Ecto neural progenitor cell (in vitro differentiated cells): ENCODE measurements at regions not wholly inside any gene's neighbourhood (a gene's known extent, or its start where the extent isn't known, plus 50 kb on each side); places are given as distances from the start of the nearest gene placed in this dataset.

Experiments
- DNase-seq: peaks from one replicate; pipeline ENCODE4 v3.0.0-alpha.2; 2018; ENCODE audit warnings: low spot score

DNA sequence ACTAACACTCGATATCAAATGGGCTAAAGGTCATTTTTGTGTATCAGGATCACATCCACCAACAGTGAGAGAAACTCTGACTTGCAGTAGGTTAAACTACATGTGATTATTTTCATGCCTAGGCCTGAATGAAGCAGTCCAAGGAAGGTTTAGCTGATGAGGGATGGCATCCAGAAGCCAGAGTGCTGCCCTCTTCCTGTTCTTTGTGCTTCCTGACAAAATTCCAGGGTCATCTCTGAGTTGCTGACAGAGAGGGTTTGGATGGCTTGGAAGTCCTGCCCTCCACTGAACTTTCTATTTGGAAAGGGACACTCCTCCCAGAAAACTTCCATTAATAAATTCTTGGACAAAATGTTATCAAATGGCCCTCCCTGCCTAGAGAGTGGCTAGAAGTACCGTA lies 728.3 kb upstream of the SLC10A2 start:
- no peak for DNase-seq

DNA sequence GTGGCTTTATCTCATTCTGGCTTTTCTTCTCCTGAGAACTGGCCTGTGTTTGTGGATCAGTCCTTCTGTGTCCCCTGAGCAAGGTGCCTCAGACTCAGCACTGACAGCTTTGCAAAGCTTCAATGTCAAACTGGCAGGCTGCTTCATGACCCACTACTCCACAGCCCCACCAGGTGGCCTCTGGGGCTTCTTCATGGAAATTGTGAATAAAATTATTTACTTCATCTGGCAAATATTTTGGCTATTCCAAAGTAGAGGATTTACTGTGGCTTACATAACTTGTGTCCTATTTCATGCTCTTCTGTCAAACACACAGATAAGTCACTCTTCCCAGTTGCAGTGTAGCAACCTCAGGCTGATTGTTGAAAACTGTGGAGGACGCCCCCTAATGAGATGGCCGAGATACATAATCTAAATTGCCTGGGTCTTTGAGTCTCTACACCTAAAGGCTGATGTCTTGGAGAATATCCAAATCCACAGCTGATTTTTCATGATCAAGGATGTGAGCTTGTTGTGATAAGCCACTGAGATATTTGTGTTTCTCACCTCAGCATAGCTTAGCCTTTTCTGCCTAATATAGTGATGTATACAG lies 721.9 kb upstream of the SLC10A2 start:
- no peak for DNase-seq

DNA sequence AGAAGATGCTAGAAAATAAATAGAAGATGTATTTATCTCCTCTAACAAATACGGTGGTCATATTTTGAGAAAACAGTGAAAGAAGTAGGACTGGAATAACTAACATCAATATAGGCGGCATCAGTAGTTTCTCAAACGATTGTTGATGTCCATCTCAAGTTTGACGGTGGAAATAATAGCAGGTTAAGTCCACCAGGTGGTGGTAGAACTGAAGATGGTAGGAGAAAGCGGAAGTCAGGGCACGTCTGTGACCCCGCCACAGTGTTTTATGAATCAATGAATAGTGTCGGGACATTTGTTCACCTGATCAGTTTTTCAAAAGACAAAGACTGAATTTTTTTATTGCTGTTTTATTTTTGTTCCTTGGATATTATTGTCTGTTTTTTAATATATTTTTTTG lies 706.4 kb upstream of the SLC10A2 start:
- no peak for DNase-seq

DNA sequence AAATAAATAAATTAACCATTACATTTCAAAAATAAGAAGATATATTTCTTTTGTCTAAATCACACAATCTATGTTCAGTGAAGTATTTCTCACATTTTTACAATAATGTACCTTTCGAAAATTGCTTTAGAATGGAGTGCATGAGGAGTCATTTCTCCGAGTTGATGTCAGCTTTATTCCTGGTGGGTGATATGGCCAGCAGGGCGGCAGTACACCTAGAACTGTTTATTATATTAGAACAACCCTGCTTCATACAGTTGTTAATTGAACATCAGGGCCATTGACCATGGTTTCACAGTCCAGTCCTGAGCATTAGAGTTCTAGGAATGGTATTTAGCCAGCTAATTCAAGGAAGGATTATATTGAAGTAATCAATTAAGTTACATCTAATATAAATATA lies 696.3 kb upstream of the SLC10A2 start:
- DNase-seq = no peak

DNA sequence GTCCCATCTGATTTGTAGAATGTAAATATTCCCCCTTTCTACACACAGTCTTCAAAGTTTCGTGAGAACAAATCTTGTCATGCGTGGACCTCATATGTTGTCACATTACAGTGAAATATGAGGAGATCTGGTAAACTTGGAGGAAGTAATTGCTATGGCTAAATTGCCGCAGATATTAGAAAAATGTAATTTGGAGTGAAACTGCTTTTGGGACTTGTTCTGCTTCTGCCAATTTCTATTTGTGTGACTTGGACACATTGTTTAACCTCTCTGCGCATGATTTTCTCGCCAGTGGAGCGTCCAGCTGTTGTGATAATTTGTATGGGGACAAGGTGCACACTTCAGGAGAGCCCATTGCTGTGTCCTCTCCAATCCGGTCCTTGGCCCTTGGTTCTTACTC lies 693.1 kb upstream of the SLC10A2 start:
- DNase-seq = no peak

DNA sequence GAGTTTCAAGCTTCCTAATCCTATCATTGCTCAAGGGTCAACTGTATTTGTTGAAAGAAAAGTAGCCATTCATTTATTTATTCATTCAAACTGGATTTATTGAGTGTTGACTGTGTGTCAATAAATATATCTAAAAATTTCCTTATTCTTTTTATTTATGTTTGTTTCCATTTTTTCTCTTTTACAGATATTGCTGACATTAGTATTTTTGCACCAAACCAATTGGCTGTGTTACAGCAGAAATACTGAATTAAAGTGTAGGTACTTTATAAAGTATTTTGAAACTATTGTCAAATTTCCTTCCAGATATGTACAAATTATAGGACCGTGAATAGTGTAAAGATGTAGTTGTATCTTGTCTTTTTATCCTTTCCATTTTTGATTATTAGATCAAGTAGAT lies 692.0 kb upstream of the SLC10A2 start:
- DNase-seq = no peak

DNA sequence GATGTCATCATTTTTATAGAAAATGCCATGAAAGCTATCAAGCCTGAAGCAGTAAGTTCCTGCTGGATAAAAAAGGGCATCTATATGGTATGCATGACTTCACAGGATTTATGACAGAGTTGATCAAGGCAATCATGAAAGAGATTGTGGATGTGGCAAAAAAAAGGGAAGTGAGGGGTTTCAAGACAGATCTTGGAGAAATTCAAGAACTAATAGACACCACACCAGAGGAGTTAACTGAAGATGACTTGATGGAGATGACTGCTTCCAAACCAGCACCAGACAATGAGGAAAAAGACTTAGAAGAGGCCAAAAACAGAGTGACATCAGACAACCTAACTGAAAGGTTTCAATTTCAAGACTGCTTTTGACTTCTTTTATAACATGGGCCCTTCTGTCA lies 691.1 kb upstream of the SLC10A2 start:
- no peak for DNase-seq

DNA sequence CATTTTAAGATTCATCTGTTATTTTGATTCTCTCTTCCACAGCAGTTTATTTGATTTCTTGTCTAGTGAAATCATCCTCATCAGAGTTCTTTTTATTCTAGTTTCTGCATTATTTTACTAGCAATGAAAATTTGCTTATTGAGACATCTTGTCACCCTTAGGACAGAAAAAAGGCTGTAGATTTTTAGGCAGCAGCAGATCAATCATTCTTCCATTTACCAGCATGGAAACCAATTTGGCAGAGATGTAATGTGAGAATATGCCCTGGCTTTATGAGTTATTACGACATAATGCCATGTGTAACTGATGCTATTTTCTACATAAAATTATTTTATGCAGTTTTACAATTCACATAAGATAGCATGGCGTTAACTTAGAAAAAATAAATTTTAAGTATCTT lies 688.6 kb upstream of the SLC10A2 start:
- no peak for DNase-seq

DNA sequence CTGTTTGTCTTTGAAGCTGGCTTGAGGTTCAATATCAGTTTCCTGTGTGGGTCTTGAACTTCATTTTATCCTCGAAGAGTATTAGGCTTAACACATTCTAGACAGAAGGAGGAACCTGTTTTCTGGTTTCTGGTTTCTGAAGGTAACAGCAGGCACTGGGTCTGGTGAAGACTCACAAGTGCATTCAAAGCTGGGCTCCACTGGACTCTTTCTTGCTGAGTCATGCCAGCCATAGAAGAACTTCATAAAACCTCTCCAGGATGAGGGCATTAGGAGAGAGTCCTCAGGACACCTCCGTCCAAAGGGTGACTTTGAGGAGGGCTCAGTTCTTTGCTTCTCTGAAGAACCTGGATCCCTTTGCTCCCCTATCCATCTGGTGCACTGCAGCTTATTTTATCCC lies 668.6 kb upstream of the SLC10A2 start:
- DNase-seq = no peak

DNA sequence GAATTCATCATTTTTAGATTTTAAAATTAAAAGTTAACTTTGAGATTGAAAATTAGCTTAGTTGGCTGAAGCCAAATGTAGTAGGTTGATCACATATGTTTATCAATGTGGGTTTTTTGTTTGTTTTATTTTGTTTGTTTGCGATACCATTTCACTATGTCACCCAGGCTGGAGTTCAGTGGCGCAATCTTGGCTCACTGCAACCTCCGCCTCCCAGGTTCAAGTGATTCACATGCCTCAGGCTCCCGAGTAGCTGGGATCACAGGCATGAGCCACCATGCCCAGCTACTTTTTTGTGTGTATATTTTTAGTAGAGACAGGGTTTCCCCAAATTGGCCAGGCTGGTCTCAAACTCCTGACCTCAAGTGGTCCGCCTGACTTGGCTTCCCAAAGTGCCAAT lies 665.7 kb upstream of the SLC10A2 start:
- DNase-seq = no peak

DNA sequence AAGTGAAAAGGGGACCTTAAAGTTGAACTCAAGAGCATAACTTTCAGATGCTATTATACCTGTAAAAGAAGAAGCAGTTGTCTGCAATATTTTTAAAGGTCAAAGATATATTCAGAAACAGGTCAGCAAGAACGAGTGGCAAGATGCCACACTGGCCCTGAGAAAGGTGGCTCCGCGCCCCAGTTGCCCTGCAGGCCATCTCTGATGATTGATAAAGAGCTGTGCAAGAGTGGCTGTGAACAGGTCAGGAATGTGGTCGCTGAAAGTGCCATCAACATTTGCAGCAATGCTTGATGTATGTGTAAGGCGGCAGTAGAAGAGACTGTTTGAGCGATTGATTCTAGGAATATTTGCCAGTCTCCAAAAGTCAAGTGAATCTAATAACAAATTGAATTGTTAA lies 664.2 kb upstream of the SLC10A2 start:
- DNase-seq = no peak

DNA sequence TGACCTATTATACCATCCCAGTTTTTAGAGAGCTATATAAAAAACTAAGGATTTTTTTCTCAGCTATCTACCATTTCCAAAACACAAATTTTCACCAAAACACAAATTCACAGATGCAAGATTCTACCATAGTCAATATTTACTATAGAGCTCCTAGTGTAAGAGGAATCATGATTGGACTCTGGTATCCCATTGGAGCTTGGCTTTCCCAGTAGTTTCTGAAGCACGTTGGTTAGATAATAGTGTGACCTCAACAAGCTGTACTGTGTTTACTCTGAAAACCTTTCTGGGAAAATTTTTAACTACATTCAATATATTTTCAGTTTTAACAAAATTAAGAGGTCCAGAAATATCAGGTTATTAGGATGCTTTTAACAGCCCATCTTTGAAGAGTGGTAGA lies 660.6 kb upstream of the SLC10A2 start:
- DNase-seq = no peak

DNA sequence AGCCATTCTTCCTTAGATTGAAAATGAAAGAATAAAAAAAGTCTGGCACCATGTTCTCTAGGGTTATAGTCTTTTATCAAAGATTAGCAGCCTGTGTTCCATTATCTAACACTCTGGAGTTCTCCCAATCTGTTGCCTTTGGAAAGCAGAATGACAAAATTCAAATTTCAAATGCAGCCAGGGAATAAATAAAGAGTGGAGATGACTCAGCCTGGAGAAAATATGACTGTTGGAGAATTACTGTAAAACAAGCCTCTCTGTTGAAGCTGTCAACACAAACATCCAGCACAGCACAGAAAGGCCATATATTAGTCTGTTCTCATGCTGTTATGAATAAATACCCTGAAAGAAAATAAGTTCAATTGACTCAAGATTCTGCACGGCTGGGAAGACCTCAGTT lies 650.5 kb upstream of the SLC10A2 start:
- no peak for DNase-seq

DNA sequence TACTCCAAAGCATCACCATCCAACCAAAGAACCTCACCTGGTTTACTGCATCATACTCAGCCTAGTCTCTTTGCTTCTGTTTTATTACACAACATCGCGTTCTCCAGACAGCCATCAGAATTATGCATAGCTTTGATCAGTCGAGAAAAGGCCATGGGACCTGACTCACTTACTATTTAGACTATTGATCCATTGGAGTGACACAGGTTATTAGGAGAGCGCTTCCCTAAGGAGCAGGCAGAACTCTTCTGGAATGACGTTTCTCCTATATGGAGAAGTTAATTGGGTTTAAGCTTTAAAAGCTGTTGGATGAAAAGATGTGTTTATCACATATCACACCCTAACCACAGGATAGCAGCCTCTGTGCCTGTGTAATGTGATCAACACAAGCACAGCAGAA lies 649.1 kb upstream of the SLC10A2 start:
- no peak for DNase-seq

DNA sequence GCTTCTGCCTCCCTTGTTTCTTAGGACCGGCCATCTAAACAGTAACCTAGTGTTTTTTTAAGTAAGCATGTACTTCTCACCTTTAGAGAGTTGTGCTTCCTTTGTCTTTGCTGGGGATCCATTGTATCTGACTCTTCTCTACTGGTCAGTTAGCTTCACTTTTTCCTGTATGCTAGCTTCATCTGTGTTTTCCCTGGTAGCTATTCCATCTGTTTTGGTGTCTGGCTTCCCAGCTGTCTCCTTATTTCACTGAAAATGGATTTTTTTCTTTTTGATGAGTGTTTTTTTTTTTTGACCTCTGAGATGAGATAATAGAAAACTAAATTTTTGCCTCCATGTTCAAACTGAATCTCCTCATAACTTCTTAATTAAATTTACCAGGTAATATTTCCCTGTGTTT lies 637.0 kb upstream of the SLC10A2 start:
- DNase-seq = no peak

DNA sequence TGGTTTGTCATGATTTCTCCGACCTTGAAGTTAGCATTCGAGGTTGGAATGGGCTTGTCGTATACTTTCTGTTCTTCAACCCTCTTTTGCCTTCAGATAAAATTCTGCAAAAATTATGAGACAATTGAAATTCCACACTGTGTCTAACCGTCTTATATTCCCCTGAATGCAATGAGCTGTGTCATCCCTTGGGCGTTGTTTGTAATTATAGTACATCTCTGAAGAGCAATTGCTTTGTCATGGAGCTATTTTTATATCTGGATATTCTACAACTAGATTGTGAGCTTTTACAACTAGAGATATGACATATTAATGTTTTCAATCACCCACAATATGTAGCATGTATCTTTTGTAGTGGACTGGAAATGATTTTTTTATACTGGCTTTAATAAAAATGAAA lies 631.8 kb upstream of the SLC10A2 start:
- no peak for DNase-seq

DNA sequence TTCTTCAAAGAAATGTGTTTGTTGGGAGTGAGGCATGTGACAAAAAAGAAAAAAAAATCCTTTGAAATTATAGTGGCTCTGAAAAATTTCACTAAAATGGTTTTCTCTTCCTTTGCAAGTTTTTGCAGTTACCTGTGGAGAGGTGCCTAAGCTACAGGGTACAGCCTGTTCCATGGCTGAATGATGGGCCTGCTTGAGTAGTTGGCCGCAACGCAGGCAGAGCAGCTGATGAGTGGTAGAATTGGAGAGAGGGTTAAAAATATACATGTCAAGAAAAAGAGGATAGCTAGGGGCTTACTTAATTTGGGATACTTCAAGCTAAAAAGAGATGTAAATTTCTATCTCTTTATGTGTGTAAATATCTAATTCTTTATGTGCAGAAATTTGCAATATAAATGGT lies 629.1 kb upstream of the SLC10A2 start:
- DNase-seq = no peak

DNA sequence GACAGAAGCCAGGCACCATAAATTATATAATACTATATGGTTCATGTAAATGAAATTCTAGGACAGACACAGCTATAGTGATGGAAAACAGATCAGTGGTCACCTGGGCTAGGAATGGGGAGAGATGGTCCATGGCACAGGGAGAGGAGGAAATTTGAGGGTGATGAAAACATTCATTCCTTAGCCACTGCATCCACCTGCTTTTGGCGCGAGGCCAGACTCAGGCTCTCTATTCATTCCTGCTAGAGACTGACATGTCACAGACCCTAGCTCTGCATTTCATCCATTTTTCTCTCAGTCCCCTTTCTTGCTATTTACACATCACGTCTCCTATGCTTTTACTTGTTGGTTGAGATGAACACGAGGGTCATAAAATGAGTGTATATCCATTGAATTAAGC lies 628.3 kb upstream of the SLC10A2 start:
- no peak for DNase-seq

DNA sequence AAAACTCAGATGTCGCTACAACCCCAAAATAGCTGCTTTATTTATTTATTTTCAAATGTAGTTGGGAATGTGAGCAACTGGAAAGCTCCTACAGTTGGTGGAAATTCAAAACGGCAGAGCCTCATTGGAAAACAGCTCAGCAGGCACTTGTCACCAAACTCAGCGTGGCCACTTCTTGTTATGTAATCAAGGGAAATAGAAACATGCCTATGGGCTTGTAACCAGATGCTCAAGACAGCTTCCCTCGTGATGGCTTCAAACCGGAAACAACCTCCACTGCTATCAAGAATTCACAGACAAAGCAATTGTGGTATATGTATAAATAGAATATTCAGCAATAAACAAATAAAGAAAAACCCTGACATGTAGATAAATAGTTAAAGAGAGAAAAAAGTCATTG lies 627.8 kb upstream of the SLC10A2 start:
- DNase-seq = no peak

DNA sequence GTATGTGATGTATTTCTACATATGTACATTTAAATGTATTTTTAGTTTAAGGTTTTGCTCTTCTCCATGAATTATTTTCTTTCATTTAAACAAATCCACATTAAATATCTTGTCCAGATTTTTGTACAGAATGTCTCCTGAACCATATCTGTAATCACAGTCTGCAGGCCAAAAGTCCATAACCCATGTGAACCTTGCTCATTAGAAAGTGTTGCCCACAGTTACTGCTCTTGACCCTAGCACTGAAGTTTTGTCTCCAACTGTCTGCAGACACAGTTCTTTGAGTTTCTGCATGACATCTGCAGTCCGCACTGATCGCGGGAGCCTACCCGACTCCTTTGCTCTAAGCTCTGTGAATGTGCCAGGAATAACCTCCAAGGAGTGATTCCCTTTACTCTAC lies 626.2 kb upstream of the SLC10A2 start:
- no peak for DNase-seq

DNA sequence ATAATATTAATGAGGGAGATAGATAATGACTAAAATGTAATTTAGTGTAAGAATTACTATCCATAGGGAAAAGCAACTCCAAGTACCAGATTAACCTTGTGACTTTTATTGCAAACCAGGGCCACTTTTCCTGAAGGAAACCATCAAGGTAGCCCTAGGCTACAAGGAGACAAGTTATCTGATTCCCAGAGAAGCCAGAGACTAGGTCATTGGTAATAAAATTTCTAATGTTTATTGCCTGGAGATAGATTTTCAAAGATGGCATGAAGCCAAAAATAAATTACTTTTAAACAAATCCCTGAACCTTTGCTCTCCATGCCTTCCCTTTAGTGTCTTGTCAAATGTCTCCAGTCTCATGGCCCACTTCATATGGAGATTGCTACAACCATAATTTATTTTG lies 610.1 kb upstream of the SLC10A2 start:
- DNase-seq = no peak

DNA sequence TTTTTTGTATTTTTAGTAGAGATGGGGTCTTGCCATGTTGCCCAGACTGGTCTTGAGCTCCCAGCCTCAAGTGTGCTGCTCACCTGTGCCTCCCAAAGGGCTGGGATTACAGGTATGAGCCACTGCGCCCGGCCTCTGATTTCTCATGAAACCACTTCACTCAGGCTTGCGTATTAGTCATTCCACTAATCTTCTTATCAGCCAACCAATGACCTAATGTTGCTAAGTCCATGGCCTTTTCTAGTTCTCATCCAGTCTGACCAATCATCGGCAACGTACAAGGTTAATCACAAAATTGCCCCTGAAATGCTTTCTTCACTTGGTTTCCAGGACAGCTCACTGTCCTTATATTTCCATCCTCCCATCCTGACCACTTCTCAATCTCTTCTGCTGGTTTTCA lies 605.3 kb upstream of the SLC10A2 start:
- no peak for DNase-seq

DNA sequence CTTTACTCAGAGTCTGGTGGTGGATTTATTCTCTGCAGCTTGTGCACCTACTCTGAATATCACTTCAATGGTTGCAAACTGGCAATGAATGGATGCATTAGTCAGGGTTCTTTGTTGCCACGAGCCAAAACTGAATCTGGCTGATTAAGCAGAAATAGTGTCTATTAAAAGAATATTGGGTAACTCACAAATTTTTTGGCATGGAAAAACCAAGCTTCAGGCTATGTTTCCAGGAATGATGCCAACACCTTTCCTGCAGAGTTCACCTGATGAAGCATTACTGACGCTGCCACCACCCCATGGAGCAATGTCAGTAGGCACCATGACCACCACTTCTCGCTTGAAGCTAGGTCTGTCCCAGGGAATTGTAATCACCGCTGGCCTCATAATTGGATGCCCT lies 597.8 kb upstream of the SLC10A2 start:
- DNase-seq = no peak

DNA sequence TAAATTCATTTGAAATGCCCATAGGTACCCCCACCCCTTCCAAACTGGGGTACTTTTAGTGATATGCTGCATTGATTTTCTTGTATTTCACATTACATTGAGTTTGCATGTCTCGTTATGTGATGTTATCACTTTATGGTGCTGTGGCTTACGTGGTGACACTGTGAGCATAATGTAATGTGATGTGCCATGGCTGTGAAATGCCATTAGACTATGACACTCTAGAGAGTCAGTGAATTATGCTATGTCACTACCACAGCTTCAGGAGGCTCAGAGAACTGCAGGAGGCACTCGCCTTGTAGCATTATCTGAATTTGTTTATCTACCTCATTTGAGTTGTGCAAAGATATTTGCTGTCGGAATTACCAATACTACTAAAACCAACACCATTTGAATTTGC lies 590.1 kb upstream of the SLC10A2 start:
- DNase-seq = no peak

DNA sequence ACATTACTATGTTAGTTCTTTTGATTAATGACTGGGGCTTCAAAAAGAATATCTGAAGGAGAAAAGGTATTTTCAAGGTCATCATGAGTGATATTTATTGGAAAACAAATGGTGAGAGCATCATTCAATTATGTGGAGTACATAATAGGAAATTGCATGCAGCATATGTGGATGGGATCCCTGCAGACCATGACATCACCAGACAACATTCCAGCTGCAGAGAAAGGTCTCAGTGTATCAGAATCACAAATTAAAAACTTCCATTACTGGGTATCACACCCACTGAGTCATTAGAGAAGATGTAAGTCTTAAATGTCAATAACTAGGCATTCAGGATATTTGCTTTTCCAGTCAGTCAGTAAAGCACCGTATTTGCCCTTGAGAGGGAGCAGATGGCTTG lies 574.4 kb upstream of the SLC10A2 start:
- DNase-seq = no peak
